Stimulated activated CD4-positive, alpha-beta T cell treated with anti-CD3 and anti-CD28 coated beads, TNF-alpha, amount 100 ng/mL, for 1 hour (primary cell): ENCODE measurements at regions not wholly inside any gene's neighbourhood (a gene's known extent, or its start where the extent isn't known, plus 50 kb on each side); places are given as distances from the start of the nearest gene placed in this dataset.
"Not testable (repeated sequence)": the region's sequence is repeated elsewhere in the genome, so short reads cannot be mapped to it uniquely, and the experiment has no call there.

ENCODE experiments used
- DNase-seq, 3 donors: peaks; one replicate each; pipeline ENCODE4 v3.0.0-alpha.2; 2020; ENCODE audit warnings: low read depth in 3 of 3, low spot score in 1 of 3

DNA sequence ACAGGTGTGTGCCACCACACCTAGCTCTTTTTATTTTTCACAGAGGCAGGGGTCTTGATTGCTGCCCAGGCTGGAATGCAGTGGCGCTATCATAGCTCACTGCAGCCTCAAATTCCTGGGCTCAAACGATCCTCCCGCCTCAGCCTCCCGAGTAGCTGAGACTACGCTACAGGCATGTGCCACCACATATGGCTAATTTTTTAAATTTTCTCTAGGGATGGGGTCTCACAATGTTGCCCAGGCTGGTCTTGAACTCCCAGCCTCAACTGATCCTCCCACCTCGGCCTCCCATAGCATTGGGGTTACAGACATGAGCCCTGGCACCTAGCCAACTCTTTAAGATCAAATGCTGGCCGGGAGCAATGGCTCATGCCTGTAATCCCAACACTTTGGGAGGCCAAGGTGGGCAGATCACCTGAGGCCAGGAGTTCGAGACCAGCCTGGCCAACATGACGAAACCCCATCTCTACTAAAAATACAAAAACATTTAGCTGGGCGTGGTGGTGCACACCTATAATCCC lies 50.6 kb upstream of the MYL10 start:
- not testable (repeated sequence) for DNase-seq

DNA sequence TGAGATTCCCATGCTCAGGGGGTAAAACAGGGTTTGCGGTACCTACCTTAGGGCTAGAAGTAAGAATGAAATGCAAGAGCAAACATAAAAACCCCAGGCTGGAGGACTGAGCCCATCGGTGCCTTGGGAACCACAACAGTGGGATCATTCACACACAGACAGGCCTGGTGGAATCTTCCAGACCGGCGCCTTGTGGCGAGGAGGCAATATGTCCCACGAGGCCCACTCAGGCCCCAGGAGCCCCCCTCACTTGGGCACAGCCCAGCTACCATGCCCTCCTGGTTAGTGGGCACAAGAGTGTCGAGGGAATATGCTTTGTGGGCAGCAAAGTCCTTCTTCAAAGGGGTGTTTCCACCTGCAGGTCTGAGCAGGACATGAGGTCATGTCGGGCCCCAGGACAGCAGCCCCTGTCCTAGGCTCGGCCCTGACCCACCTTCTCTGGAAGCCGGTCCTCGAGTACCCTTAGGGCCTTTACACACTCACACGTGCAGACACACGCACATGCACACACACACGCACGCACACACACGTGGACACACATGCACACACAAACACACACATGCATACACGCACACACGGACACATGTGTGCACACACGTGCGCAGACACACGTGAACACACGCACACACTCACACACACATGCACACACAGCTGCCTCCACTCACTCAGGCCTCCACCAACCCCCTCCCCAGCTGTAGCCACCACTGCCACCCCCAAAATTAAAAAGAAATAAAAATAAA lies 51.5 kb upstream of the MYL10 start:
- no peak for DNase-seq

DNA sequence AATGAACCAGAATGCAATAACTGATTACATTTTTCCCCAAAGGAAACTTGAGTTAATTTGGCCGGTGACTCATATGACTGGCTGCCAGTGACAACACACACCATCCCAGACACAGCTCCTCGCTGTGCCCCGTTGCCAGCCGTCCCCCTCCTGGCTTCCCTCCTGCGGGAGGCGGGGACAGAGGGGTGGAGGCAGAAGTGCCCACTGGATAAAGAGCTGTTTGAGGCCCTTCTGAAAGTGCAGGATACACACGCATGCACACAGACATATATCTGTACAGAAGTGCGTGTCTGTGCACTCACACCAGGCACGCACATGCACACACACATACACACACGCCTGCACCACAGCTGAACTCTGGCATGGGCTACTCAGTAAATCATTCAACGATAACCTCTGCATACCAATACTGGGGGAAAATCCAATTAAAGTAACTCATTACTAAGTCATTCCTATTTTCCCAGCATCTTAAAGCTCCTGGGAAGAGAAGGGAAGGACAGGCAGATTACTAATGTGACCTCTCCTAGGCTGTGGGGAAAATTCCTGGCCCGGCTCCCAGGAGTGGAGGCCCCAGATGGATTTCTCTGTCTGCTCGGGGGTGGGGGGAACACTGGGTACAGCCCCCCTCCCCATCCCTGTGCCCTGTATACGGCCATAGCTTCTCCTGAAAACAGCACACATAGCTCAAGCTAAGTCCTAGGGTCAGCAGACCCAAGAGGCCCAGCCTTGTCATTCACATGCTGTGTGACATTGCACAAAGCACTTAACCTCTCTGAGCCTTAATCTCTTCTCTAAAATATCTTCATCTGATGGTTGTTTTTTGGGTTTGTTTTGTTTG lies 52.3 kb upstream of the MYL10 start:
- DNase-seq: no peak

DNA sequence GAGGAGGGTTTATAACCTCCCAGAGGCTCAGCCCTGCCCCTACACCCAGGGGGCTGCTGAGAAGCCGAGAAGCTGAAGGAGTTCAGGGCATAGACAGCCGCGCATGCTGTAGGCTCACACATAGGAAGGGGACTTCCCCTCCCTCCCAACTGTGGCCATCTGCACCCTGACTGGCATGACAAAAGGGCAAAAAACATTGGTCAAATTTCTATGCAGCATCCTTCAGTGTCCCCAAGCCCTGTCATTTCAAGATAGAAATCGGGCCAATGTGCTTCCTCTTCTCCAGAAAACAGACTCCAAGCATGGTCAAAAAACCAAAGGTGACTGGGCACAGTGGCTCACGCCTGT lies 55.9 kb upstream of the MYL10 start:
- no peak for DNase-seq

DNA sequence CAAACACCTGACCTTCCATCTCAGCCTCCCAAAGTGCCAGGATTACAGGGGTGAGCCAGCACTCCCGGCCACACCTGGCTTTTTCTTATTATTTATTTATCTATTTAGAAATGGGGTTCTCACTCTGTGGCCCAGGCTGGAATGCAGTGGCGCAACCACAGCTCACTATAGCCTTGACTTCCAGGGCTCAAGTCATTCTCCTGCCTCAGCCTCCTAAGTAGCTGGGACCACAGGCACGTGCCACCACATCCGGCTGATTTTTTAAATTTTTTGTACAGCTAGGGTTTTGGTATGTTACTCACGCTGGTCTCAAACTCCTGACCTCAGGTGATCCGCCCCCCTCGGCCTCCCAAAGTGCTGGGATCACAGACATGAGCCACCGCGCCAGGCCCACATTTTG lies 56.9 kb upstream of the MYL10 start:
- DNase-seq: no peak

DNA sequence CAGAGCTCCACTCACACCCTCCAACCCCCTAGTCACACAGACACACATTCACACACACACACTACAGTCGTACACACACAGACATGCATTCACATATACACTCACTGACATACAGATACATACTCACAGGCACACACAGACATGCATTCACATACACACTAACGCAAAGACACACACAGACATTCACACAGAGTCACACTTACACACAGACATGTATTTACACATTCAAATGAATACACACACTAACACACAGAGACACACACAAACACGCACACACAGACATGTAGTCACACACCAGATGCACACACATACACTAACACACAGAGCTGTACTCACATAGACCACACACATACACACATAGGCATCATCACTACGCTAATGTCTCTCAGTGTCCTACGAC lies 58.0 kb upstream of the MYL10 start:
- no peak for DNase-seq

DNA sequence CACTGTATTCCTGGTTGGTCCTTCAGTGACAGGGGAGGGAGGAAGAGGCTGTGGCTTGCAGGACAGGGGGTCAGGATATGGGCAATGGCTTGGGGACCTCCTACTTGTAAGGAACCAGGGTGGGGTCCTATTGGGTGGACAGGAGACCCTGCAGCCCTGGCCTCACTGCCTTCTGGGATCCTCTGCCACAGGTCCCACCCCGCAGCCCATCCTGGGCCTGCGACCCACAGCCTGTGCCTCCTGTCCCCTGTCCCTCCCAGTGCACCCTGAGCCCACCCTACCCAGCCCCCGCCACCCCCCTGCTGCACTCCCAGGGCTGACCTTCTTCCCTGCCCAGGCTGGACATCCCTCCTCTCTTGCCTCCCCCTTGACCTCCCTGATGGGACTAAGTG lies 58.7 kb upstream of the MYL10 start:
- DNase-seq: no peak

DNA sequence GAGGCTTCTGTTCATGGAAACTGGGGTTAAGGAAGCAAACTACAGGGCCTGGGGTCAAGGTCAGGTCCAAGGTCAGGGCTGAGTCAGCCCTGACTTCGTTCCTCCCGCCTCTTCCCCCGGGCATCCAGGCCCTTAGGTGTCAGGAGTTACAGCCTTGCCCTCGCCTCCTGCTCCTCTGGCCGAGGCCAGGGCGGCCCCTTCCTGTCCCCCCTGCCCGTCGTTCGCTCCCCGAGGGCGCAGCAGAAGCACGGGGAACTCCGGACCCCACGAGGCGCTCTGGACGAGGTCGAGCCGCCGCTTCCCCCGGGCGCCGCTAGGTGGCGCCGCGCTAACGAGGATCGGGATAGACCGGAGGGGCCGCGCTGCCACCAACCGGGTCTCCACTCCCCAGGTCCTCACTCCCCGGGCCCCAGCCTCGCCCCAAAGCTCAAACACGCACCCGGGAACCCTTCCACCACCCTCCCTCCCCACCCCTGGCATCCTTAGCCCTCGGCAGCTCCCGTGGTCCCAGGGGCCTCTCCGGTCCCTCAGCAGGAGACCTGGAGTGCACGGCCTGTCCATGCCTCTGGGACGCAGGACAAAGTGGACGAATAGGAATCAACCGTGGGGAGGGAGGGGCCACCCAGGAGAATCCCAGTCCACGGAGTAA lies 59.2 kb upstream of the MYL10 start:
- DNase-seq: peak; percentile 43 to 83 (median 62)

DNA sequence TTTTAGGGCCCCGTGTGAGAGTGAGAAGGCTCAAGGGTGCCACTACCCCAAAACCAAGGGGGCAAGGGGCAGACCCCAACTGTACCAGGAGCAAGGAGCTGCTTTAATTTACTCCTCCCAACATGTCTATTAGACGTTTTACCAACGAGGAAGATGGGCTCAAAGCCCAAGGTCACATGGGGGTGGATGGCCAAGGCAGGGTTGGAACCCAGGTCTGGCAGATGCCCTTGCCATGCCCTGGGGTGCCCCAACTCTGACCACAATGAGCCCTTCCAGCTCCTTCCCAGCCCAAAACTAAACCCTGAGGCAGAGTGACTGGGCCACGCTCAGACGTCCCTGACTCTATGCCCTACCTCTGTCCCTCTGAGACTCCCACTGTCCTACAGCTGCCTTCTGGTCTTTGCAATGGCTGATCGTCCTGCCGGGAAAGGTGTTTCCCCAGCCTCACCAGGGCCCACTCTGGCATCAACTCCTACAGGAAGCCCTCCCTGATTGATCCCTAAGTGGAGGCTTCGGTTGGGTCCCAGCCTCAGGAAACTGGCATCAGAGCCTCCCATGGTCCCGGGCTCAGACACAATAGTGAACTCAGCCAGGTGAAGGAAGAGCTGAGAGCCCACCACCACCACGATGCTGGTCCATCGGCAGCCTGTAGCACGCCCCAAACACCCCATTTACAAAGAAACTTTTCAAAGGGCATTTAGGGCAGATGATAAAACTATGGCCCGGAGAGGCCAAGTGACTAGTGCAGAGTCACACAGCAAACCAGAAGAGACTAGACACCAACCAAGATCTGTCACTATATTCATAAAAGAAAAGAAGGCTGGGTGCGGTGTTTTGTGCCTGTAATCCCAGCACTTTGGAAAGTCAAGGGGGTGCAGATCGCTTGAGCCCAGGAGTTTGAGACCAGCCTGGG lies 60.2 kb upstream of the MYL10 start:
- no peak for DNase-seq

DNA sequence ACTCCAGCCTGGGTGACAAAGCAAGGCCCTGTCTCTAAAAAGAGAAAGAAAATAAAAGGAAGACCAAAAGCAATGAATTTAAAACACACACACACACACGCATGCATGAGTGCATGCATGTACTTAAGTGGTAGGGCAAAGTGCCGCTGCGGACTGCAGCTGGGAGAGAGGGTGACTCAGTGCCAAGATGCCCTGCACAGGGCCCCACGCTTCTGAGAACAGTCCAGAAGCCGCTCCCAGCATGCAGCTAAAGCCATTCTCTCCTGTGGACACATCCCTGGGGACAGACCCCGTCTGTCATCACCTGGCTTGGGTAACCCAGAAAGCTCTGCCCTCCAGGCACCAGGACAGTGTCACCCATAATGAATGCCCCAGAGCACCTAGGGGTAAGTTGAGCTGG lies 61.0 kb upstream of the MYL10 start:
- DNase-seq: no peak

DNA sequence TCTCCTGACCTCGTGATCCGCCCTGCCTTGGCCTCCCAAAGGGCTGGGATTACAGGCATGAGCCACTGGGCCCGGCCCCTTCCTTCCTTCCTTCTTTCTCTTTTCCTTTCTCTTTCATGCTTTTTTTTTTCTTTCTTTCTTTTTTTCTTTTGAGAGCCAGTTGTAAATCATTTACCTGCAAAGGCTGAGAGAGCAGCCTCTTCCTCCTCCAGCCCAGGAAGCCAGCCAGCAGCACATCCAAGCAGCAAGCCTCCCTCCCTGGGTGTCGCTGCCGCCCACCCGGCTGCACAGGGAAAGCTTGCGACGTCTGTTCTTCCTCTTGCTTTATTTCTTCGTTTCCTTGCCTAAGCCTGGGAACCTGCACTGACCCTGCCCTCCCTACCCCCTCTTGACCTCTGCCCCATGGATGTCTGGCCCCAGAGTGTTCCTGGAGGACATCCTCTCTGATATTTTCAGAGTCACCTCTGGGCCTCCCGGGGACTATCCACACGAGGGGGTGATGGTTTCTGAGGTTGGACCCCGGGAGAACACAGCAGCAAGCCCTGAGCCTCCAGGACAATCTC lies 62.8 kb upstream of the MYL10 start:
- no peak for DNase-seq

DNA sequence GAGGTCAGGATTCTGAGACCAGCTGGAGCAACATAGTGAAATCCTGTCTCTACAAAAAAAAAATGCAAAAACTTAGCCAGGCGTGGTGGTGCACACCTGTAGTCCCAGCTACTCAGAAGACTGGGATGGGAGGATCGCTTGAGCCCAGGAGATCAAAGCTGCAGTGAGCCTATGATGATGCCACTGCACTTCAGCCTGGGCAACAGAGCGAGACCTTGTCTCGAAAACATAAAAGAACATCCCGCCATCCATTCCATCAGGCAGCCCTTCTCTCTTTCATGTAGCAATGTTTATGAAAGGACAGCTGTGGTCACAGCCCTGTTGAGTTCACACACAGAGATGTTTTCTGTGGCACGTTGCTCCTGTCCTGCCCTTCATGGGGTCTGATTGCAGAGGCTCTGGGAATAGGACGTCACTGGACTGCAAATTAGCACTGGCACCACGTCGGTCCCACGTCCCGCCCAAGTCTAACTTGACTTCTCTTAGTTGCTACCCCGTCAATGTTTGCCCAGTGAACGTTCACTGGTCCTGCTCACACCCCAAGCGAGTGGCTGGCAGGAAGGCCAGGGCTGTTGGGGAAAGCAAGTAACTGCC lies 64.5 kb upstream of the MYL10 start:
- no peak for DNase-seq

DNA sequence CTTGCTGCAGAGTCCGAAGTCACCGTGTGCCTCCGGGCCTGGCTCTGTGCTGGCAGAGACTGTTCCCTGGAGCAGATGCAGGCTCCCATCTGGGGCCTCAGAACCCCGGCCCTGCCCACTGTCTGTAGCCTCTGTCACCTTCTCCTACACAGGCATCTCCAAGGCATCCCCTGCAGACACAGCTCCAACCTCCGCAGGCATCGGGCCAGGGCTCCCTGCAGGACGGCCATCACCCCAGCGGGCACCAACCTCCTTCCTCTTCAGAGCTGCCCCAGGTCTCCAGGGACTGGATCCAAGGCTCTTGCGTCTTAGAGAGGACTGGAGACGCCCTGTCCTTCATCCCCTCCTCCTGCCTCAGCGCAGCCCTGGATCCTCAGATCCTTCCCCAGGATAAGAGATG lies 69.9 kb upstream of the MYL10 start:
- DNase-seq: no peak

DNA sequence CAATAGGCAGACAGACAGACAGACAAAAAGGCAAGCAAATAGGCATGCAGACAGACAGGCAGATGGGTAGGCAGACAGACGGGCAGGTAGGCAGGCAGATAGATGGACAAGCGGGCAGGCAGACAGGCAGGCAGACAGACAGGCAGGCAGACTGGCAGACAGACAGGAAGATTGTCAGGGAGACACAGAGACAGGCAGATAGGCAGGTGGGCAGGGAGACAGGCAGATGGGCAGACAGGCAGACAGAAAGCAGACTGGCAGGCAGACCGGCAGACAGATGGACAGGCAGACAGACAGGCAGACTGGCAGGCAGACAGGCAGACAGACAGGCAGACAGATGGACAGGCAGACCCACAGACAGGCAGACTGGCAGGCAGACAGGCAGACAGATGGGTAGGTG lies 70.3 kb upstream of the MYL10 start:
- DNase-seq: no peak

DNA sequence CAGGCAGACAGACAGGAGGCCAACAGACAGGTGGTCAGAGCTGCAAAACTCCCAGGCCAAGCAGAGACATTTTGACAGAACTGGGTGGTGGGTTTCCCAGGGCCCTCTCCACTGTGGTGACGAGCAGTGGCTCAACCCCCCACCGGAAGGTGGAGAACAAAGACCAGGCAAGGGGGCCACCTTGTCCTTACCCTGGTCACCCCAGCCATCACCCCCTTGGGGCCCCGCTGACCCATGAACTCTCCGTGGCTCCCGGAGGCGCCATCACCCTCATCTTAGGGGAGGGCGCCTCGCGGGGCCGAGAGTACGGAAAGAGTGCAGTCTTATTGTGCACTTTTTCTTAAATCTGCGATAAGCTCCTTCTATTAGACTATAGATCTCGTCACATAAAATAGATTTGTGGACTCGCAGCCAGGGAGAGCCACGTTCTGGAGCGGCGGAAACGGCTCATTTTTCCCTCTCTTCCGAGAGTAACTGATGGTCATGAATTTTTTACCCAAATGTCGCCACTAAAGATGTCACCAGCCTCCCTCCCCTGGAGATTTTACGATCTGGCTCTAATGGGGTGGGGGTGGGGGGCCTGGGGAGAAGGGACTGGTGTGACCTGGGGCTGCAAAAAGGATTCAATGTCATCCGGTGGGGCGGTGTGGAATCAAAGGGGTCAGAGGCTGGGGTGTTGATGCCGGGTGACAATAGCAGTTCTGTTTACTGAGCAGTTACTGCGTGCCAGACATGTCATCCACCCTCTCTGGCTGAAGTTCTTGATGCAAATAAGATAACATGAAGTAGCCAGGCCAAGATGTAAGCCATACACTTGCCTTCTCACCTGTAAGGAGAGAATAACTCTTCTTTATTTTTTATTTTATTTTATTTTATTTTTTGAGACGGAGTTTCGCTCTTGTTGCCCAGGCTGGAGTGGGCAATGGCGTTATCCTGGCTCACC lies 71.1 kb upstream of the MYL10 start:
- no peak for DNase-seq

DNA sequence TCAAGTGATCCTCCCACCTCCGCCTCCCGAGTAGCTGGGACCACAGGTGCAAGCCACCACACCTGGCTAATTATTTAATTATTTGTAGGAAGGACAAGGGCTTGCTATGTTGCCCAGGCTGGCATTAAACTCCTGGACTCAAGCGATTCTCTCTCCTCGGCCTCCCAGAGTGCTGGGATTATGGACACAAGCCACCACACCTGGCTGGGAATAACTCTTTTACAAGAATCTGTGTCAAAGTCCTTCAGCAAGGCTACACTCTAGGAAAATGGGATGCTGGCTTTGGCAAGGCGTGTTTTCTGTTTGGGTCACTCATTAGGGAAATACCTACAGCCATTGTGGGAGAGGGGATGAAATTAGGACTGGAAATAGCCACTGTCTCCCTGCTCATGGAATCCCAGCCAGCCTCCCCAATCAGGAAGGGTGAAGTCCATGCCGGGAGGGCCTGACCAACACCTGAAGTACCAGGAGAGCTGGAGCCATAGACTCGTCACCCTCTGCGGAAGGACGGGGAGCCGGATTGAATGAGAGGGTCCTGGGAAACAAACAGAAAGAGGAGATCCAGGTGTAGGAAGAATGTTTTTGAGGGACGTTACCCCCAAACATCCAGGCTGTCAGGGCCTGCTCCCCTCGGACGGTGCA lies 72.2 kb upstream of the MYL10 start:
- no peak for DNase-seq

DNA sequence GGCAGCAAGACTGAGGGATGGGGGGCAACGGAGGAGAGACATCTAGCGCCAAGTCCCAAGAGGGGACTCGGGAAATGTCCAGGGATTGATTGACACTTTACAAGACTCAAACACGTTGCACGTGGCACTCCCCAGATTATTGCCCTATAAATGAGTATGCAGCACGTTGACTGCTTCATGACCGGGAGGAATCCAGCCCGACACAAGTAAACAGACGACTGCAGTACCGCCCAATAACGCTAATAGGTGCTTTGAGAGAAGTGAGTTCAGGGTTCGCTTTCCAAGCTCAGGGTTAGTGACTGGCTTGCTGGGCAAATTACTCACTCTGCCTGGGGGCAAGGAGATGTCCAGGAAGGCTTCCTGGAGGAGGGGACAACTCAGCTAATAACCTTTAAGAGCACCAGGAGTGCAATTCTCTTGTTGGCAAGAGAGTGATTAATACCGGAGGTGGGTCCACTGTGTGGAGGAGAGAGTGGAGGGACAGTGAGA lies 73.3 kb upstream of the MYL10 start:
- no peak for DNase-seq

DNA sequence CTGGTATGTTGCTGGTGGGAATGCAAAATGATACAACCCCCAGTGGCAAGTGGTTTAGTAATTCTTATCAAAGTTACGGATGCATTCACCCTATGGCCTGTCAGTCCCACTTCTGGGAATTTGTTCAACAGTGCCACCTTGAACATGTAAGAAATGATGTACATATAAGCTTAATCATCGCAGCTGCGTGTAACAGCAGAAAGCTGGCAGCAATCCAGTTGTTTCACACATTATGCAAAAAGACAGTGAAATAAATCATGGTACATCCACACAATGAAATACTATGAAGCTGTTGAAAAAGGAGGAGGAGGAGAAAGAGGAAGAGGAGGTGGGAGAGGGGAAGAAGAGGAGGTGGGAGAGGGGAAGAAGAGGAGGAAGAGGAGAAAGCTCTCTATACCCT lies 76.2 kb upstream of the MYL10 start:
- no peak for DNase-seq

DNA sequence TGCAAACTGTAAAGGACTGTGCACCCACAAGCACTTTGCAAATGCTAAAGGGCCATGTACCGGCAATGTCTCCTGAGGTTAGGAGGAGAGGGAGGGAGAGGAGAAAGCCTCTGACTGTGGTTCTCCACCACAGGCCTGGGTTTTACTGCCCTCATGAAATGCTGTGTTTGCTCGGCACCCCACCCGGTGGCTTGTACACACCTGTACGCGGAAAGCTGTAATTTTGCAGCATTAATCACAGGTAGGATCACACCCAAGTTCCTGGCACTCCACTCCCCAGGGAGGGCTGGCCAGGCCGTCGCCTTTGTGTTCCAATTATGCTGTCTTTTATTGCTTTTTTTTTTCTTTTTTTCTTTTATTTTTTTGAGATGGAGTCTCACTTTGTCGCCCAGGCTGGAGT lies 78.5 kb upstream of the MYL10 start:
- no peak for DNase-seq
